ENCODE measurements at regions not wholly inside any gene's neighbourhood (a gene's known extent, or its start where the extent isn't known, plus 50 kb on each side); places are given as distances from the start of the nearest gene placed in this dataset.
"Not testable (repeated sequence)": the region's sequence is repeated elsewhere in the genome, so short reads cannot be mapped to it uniquely, and the experiment has no call there.

- DNase-seq (ENCODE audit: low read depth, low spot score): no peak
- H3K4me3 ChIP-seq (ENCODE audit: low read length): no peak overlapping the region
Observed at GRCh38 chr14:105737504-105738246, 211.3 kb downstream of the TMEM121 start.

GRCh38 chr14:105738638-105739037 is 212.3 kb downstream of the TMEM121 start:
- no peak for DNase-seq (ENCODE audit: low read depth, low spot score)

GRCh38 chr14:105739331-105740102 is 213.1 kb downstream of the TMEM121 start:
- H3K4me3 ChIP-seq (ENCODE audit: low read length): no peak overlapping the region
- DNase-seq (ENCODE audit: low read depth, low spot score): no peak

More at GRCh38 chr14:105738638-105739037, 212.3 kb downstream of the TMEM121 start:
- no peak overlapping the region for H3K4me3 ChIP-seq (ENCODE audit: low read length)

GRCh38 chr14:105740272-105740671 is 213.9 kb downstream of the TMEM121 start:
- H3K4me3 ChIP-seq (ENCODE audit: low read length); DNase-seq (ENCODE audit: low read depth, low spot score): not testable (repeated sequence)

GRCh38 chr14:105740961-105741360 is 214.6 kb downstream of the TMEM121 start:
- not testable (repeated sequence) for DNase-seq (ENCODE audit: low read depth, low spot score); H3K4me3 ChIP-seq (ENCODE audit: low read length)

GRCh38 chr14:105741707-105742530 is 215.5 kb downstream of the TMEM121 start:
- DNase-seq (ENCODE audit: low read depth, low spot score); H3K4me3 ChIP-seq (ENCODE audit: low read length): not testable (repeated sequence)

- no peak overlapping the region for H3K4me3 ChIP-seq (ENCODE audit: low read length)
- DNase-seq (ENCODE audit: low read depth, low spot score): no peak
Observed at GRCh38 chr14:105742531-105742848, 216.1 kb downstream of the TMEM121 start.

GRCh38 chr14:105742904-105743701 is 216.7 kb downstream of the TMEM121 start:
- DNase-seq (ENCODE audit: low read depth, low spot score); H3K4me3 ChIP-seq (ENCODE audit: low read length): not testable (repeated sequence)

GRCh38 chr14:105744213-105744787 is 217.9 kb downstream of the TMEM121 start:
- DNase-seq (ENCODE audit: low read depth, low spot score); H3K4me3 ChIP-seq (ENCODE audit: low read length): not testable (repeated sequence)

GRCh38 chr14:105745433-105746123 is 219.2 kb downstream of the TMEM121 start:
- DNase-seq (ENCODE audit: low read depth, low spot score): no peak

GRCh38 chr14:105746124-105746514 is 219.7 kb downstream of the TMEM121 start:
- H3K4me3 ChIP-seq (ENCODE audit: low read length): no peak overlapping the region
- DNase-seq (ENCODE audit: low read depth, low spot score): no peak

More at GRCh38 chr14:105745433-105746123, 219.2 kb downstream of the TMEM121 start:
- H3K4me3 ChIP-seq (ENCODE audit: low read length): no peak overlapping the region

GRCh38 chr14:105746800-105747502 is 220.6 kb downstream of the TMEM121 start:
- DNase-seq (ENCODE audit: low read depth, low spot score); H3K4me3 ChIP-seq (ENCODE audit: low read length): not testable (repeated sequence)

- DNase-seq (ENCODE audit: low read depth, low spot score); H3K4me3 ChIP-seq (ENCODE audit: low read length): not testable (repeated sequence)
Observed at GRCh38 chr14:105747503-105748203, 221.3 kb downstream of the TMEM121 start.

GRCh38 chr14:105748204-105748578 is 221.8 kb downstream of the TMEM121 start:
- DNase-seq (ENCODE audit: low read depth, low spot score): no peak
- H3K4me3 ChIP-seq (ENCODE audit: low read length): no peak overlapping the region

GRCh38 chr14:105748710-105749109 is 222.3 kb downstream of the TMEM121 start:
- H3K4me3 ChIP-seq (ENCODE audit: low read length); DNase-seq (ENCODE audit: low read depth, low spot score): not testable (repeated sequence)

GRCh38 chr14:105749870-105750541 is 223.6 kb downstream of the TMEM121 start:
- not testable (repeated sequence) for DNase-seq (ENCODE audit: low read depth, low spot score); H3K4me3 ChIP-seq (ENCODE audit: low read length)

Data from Jurkat, Clone E6-1 (cell line).